ENCODE measurements at regions not wholly inside any gene's neighbourhood (a gene's known extent, or its start where the extent isn't known, plus 50 kb on each side); places are given as distances from the start of the nearest gene placed in this dataset.

GRCh38 chr7:16343612-16344011 lies 77.7 kb downstream of the CRPPA start:
- TF ChIP-seq EZH2phosphoT487 (IDR thresholded peaks at IDR 0.05; ENCODE audit: unreplicated experiment) (no peak), CTCF (conservative IDR thresholded peaks at IDR 0.05; ENCODE audit: low read depth in 2 of 2) (no peak), STAT1 (IDR thresholded peaks at IDR 0.05; ENCODE audit: unreplicated experiment) (no peak), REST (IDR thresholded peaks at IDR 0.05; ENCODE audit: unreplicated experiment) (no peak), ETS1 (IDR thresholded peaks at IDR 0.05) (no peak), ZNF114 (CRISPR knock-in tag; IDR thresholded peaks at IDR 0.05) (no peak), EZH2 (IDR thresholded peaks at IDR 0.05; ENCODE audit: low read depth, unreplicated experiment) (no peak), POLR2AphosphoS5 (IDR thresholded peaks at IDR 0.05; ENCODE audit: low read depth) (no peak), CREB1 (CRISPR knock-in tag; IDR thresholded peaks at IDR 0.05; ENCODE audit: low read depth) (no peak)

Measured in GM23338 (cell line).